ENCODE measurements at regions not wholly inside any gene's neighbourhood (a gene's known extent, or its start where the extent isn't known, plus 50 kb on each side); places are given as distances from the start of the nearest gene placed in this dataset.

GRCh38 chr10:51020200-51020599 lies 54.1 kb upstream of the PRKG1 start:
- CTCF ChIA-PET = no interaction called here
- RAD21 ChIA-PET (ENCODE audit: low non-redundant PET in 1 of 2, low total read pairs in 2 of 2, uncharacterized antibody in 2 of 2, unreplicated experiment in 2 of 2) = no interaction called here
- POLR2A ChIA-PET = no interaction called here

More at GRCh38 chr10:51020200-51020599, 54.1 kb upstream of the PRKG1 start:
- no peaks in the 10 kb centered on the region for H3K9me2 ChIP-seq (ENCODE audit: insufficient read depth)
- no peak overlapping the region for H3K4me3 ChIP-seq (replicated peaks in 1 of 2; ENCODE audit: low read depth in 1 of 2, low read length in 2 of 2)
- no peak overlapping the region for H3K4me2 ChIP-seq (ENCODE audit: low read length)
- no peak overlapping the region for H3K9ac ChIP-seq (ENCODE audit: low read length)
- DNase-seq (ENCODE audit: low read depth, low spot score) (no peak), ATAC-seq (no peak)
- BruUV-seq (replicated peaks) = no TSS peak
- no peaks in the 10 kb centered on the region for H3K4me1 ChIP-seq (ENCODE audit: control insufficient read depth in 1 of 2, insufficient read depth in 2 of 2, low read length in 2 of 2)
- TF ChIP-seq SP1 (IDR thresholded peaks at IDR 0.05; ENCODE audit: low read depth) (no peak), YY1 (IDR thresholded peaks at IDR 0.05; ENCODE audit: extremely low read depth, insufficient replicate concordance, low read depth, low read length) (no peak), ZFX (IDR thresholded peaks at IDR 0.05) (no peak), POLR2AphosphoS5 (IDR thresholded peaks at IDR 0.05; ENCODE audit: low read depth, low read length) (no peak), ZNF274 (IDR thresholded peaks at IDR 0.05; ENCODE audit: low read depth, low read length) (no peak), RAD21 (IDR thresholded peaks at IDR 0.05; ENCODE audit: low read depth) (no peak), POLR2A (IDR thresholded peaks at IDR 0.05; ENCODE audit: borderline replicate concordance, extremely low read depth, insufficient read depth, insufficient read length) (no peak), EZH2phosphoT487 (IDR thresholded peaks at IDR 0.05; ENCODE audit: borderline replicate concordance) (no peak), EGR1 (IDR thresholded peaks at IDR 0.05; ENCODE audit: low read depth) (no peak), SIN3A (IDR thresholded peaks at IDR 0.05; ENCODE audit: low read depth) (no peak), SRF (IDR thresholded peaks at IDR 0.05; ENCODE audit: low read depth) (no peak), TCF7L2 (IDR thresholded peaks at IDR 0.05; ENCODE audit: borderline replicate concordance, extremely low read depth, insufficient read depth, insufficient read length) (no peak)
- TF ChIP-seq, protein P1, sequence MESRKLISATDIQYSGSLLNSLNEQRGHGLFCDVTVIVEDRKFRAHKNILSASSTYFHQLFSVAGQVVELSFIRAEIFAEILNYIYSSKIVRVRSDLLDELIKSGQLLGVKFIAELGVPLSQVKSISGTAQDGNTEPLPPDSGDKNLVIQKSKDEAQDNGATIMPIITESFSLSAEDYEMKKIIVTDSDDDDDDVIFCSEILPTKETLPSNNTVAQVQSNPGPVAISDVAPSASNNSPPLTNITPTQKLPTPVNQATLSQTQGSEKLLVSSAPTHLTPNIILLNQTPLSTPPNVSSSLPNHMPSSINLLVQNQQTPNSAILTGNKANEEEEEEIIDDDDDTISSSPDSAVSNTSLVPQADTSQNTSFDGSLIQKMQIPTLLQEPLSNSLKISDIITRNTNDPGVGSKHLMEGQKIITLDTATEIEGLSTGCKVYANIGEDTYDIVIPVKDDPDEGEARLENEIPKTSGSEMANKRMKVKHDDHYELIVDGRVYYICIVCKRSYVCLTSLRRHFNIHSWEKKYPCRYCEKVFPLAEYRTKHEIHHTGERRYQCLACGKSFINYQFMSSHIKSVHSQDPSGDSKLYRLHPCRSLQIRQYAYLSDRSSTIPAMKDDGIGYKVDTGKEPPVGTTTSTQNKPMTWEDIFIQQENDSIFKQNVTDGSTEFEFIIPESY (IDR thresholded peaks at IDR 0.05; ENCODE audit: extremely low read depth, insufficient replicate concordance, low read length) = no peak
- TF ChIP-seq, protein P2, sequence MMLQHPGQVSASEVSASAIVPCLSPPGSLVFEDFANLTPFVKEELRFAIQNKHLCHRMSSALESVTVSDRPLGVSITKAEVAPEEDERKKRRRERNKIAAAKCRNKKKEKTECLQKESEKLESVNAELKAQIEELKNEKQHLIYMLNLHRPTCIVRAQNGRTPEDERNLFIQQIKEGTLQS (IDR thresholded peaks at IDR 0.05) = no peak
- TF ChIP-seq, protein P3, sequence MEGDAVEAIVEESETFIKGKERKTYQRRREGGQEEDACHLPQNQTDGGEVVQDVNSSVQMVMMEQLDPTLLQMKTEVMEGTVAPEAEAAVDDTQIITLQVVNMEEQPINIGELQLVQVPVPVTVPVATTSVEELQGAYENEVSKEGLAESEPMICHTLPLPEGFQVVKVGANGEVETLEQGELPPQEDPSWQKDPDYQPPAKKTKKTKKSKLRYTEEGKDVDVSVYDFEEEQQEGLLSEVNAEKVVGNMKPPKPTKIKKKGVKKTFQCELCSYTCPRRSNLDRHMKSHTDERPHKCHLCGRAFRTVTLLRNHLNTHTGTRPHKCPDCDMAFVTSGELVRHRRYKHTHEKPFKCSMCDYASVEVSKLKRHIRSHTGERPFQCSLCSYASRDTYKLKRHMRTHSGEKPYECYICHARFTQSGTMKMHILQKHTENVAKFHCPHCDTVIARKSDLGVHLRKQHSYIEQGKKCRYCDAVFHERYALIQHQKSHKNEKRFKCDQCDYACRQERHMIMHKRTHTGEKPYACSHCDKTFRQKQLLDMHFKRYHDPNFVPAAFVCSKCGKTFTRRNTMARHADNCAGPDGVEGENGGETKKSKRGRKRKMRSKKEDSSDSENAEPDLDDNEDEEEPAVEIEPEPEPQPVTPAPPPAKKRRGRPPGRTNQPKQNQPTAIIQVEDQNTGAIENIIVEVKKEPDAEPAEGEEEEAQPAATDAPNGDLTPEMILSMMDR (IDR thresholded peaks at IDR 0.05 in 2 of 3, conservative IDR thresholded peaks at IDR 0.05 in 1 of 3; ENCODE audit: borderline replicate concordance in 1 of 3, insufficient read depth in 1 of 3, low read depth in 2 of 3, low read length in 2 of 3) = no peak
- TF ChIP-seq, protein P4, sequence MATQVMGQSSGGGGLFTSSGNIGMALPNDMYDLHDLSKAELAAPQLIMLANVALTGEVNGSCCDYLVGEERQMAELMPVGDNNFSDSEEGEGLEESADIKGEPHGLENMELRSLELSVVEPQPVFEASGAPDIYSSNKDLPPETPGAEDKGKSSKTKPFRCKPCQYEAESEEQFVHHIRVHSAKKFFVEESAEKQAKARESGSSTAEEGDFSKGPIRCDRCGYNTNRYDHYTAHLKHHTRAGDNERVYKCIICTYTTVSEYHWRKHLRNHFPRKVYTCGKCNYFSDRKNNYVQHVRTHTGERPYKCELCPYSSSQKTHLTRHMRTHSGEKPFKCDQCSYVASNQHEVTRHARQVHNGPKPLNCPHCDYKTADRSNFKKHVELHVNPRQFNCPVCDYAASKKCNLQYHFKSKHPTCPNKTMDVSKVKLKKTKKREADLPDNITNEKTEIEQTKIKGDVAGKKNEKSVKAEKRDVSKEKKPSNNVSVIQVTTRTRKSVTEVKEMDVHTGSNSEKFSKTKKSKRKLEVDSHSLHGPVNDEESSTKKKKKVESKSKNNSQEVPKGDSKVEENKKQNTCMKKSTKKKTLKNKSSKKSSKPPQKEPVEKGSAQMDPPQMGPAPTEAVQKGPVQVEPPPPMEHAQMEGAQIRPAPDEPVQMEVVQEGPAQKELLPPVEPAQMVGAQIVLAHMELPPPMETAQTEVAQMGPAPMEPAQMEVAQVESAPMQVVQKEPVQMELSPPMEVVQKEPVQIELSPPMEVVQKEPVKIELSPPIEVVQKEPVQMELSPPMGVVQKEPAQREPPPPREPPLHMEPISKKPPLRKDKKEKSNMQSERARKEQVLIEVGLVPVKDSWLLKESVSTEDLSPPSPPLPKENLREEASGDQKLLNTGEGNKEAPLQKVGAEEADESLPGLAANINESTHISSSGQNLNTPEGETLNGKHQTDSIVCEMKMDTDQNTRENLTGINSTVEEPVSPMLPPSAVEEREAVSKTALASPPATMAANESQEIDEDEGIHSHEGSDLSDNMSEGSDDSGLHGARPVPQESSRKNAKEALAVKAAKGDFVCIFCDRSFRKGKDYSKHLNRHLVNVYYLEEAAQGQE (IDR thresholded peaks at IDR 0.05; ENCODE audit: low read depth) = no peak
- H3K9me3 ChIP-seq (ENCODE audit: control insufficient read depth in 1 of 2, insufficient read depth in 1 of 2, low read depth in 1 of 2, low read length in 2 of 2) = no peaks in the 10 kb centered on the region
- no peaks in the 10 kb centered on the region for H4K20me1 ChIP-seq (ENCODE audit: insufficient read depth)
- no peaks in the 10 kb centered on the region for H3K36me3 ChIP-seq (ENCODE audit: control insufficient read depth in 1 of 2, insufficient read depth in 2 of 2, low read length in 2 of 2)
- intact Hi-C loops (cut with micrococcal nuclease) = no loop called here
- no peak overlapping the region for H3K27ac ChIP-seq (ENCODE audit: low read depth, low read length)
- no peaks in the 10 kb centered on the region for H3K27me3 ChIP-seq (ENCODE audit: insufficient read depth, low read length)
- no peaks in the 10 kb centered on the region for H3K79me2 ChIP-seq (ENCODE audit: insufficient read depth, low read length)
- no peak overlapping the region for H2AFZ ChIP-seq (ENCODE audit: low read depth, low read length, poor library complexity, severe bottlenecking)
